ENCODE measurements at regions not wholly inside any gene's neighbourhood (a gene's known extent, or its start where the extent isn't known, plus 50 kb on each side); places are given as distances from the start of the nearest gene placed in this dataset.

DNA sequence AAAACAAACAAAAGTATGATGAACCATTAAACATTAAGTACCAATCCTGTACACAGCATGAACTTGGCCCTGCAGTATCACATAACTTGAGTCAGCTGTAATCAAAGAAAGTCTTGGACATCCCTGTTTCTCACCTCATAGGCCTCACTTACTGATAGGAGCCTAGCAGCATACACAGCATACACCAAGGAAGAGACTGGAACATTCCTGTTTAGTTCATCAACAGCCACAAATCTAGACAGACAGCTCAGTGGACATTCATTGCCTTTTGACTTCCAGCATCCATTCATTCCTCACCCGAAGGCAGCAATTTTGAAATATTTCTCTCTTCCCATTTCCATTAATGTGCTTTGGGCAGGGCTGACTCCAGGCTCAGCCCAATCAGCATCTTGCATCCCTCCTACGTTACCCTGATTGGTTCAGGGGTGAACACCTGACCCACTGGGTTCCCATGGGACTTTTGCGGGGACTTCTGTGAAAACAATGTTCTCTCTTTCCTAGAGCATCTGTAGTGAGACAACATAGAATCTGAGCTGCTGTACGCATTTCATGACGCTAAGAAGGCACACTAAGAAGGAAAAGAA lies 336.7 kb upstream of the ZFHX3 start:
- DNase-seq: no peak
- Histone ChIP-seq H3K4me1 (no peaks in the 10 kb centered on the region), H3K9me3 (peaks cover 0 to 3% (median 0%) of the 10 kb centered on the region in 8 donors), H3K4me3 (no peak overlapping the region), H3K36me3 (no peaks in the 10 kb centered on the region), H3K27ac (no peak overlapping the region), H3K27me3 (replicated peaks in 1 of 7) (no peaks in the 10 kb centered on the region)
- 69 to 93% (median 88%) methylated on average over 5 of the region's 5 CpGs for WGBS, 5 donors
- TF ChIP-seq POLR2AphosphoS5 (IDR thresholded peaks at IDR 0.05) (no peak), POLR2A (IDR thresholded peaks at IDR 0.05) (no peak)
- TF ChIP-seq, protein P1, sequence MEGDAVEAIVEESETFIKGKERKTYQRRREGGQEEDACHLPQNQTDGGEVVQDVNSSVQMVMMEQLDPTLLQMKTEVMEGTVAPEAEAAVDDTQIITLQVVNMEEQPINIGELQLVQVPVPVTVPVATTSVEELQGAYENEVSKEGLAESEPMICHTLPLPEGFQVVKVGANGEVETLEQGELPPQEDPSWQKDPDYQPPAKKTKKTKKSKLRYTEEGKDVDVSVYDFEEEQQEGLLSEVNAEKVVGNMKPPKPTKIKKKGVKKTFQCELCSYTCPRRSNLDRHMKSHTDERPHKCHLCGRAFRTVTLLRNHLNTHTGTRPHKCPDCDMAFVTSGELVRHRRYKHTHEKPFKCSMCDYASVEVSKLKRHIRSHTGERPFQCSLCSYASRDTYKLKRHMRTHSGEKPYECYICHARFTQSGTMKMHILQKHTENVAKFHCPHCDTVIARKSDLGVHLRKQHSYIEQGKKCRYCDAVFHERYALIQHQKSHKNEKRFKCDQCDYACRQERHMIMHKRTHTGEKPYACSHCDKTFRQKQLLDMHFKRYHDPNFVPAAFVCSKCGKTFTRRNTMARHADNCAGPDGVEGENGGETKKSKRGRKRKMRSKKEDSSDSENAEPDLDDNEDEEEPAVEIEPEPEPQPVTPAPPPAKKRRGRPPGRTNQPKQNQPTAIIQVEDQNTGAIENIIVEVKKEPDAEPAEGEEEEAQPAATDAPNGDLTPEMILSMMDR (IDR thresholded peaks at IDR 0.05 in 8 of 11, conservative IDR thresholded peaks at IDR 0.05 in 3 of 11): no peak
- intact Hi-C loops (cut with DNase I; ENCODE audit: low total_unique reads): no loop called here

DNA sequence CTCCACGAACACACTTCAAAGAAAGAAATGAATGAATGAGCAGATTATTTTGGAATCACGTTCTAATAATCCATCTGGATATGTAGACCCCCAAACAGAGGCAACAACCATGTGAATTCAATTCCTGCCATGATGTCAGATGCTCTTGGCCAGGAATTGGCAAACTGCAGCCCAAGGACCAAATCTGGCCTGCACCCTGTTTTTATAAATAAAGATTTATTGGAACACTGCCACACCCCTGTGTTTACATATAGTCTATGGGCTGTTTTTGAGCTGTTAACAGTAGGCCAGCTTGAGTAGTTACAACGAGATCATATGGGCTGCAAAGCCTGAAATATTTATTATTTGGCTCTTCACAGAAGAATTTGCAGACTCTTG lies 336.0 kb upstream of the ZFHX3 start:
- 70 to 81% (median 76%) methylated on average over 3 of the region's 3 CpGs for WGBS, 5 donors
- H3K36me3 ChIP-seq: no peaks in the 10 kb centered on the region
- no peak overlapping the region for H3K27ac ChIP-seq
- no peaks in the 10 kb centered on the region for H3K4me1 ChIP-seq
- H3K4me3 ChIP-seq: no peak overlapping the region
- H3K27me3 ChIP-seq (replicated peaks in 1 of 7): no peaks in the 10 kb centered on the region
- H3K9me3 ChIP-seq: peaks cover 0 to 3% (median 0%) of the 10 kb centered on the region in 8 donors
- intact Hi-C loops (cut with DNase I; ENCODE audit: low total_unique reads): no loop called here
- TF ChIP-seq, protein P1 (IDR thresholded peaks at IDR 0.05 in 8 of 11, conservative IDR thresholded peaks at IDR 0.05 in 3 of 11): no peak
- no peak for TF ChIP-seq POLR2AphosphoS5 (IDR thresholded peaks at IDR 0.05)
- no peak for TF ChIP-seq POLR2A (IDR thresholded peaks at IDR 0.05)
- DNase-seq: no peak

DNA sequence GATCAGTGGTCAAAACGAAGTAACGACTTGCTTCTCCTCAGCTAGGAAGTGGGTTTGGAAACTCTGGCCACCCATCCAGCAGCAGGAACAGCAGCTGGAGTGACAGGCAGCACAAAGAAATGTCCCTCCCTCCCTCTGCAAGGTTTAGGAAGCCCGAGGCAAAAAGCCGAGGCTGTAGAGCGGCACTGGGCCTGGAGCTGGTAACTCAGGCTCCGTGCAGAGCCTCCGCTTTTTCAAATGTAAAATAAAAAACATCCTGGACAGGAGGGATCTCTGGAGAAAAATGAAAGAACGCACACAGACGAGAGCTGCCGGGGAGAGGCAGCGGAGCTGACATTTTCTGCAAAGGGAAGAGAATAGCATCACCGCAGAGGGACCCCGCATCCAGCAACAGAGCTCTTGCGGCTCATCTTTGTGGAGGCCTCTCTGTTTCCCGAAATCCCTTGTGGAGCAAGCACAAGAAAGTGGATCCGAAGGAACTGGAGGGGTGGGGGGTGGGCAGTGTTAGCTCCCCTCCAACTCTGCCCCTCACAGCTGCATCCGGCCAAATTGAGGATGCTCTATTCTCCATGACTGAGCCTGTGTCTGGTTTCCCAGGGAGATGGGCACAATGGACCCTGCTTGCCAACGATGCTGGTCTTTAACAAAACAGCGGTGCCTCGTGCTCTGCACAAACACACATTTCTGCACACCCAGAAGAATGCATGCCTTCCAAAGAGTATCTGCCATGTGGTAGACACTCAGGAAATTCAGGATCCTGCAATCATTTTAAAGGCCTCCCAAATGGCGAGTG lies 335.5 kb upstream of the ZFHX3 start:
- no peak for DNase-seq
- Histone ChIP-seq H3K36me3 (no peaks in the 10 kb centered on the region), H3K27ac (no peak overlapping the region), H3K9me3 (peaks cover 0 to 3% (median 0%) of the 10 kb centered on the region in 8 donors), H3K4me3 (no peak overlapping the region), H3K27me3 (replicated peaks in 1 of 7) (no peaks in the 10 kb centered on the region), H3K4me1 (no peaks in the 10 kb centered on the region)
- 81 to 87% (median 84%) methylated on average over 18 to 21 of the region's 21 CpGs for WGBS, 5 donors
- TF ChIP-seq, protein P1 (IDR thresholded peaks at IDR 0.05 in 8 of 11, conservative IDR thresholded peaks at IDR 0.05 in 3 of 11): no peak
- TF ChIP-seq POLR2AphosphoS5 (IDR thresholded peaks at IDR 0.05) (no peak), POLR2A (IDR thresholded peaks at IDR 0.05) (no peak)
- intact Hi-C loops (cut with DNase I; ENCODE audit: low total_unique reads): no loop called here

DNA sequence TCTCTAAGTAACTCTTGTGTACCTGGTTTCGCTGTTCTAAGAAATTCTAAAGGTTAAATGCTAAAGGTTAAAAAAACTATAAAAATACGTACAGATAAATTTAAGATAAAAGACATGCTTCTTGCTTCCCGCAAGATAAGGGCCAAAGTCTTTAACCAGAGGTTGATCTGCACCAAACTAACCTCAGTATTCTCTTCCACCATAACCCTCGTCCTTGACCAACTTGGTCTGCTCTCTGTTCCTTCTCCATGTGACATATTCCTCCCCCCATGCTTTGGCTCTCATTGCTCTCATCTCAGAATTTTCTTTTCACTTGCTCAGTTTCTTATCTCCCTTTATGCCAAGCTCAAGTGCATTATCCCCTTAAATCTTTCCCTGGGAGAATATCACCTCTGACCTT lies 330.5 kb upstream of the ZFHX3 start:
- Histone ChIP-seq H3K27ac (no peak overlapping the region), H3K4me1 (no peaks in the 10 kb centered on the region), H3K27me3 (replicated peaks in 1 of 7) (no peaks in the 10 kb centered on the region), H3K4me3 (no peak overlapping the region), H3K9me3 (peaks cover 0 to 3% (median 0%) of the 10 kb centered on the region in 8 donors), H3K36me3 (no peaks in the 10 kb centered on the region)
- TF ChIP-seq, protein P1 (IDR thresholded peaks at IDR 0.05 in 8 of 11, conservative IDR thresholded peaks at IDR 0.05 in 3 of 11): no peak
- no peak for TF ChIP-seq POLR2AphosphoS5 (IDR thresholded peaks at IDR 0.05)
- intact Hi-C loops (cut with DNase I; ENCODE audit: low total_unique reads): no loop called here
- WGBS, 5 donors: 85 to 91% (median 86%) methylated on average over 4 of the region's 4 CpGs
- no peak for DNase-seq

Measured in spleen (tissue), 11 donors.